Gastrocnemius medialis (tissue), 4 donors: ENCODE measurements at regions not wholly inside any gene's neighbourhood (a gene's known extent, or its start where the extent isn't known, plus 50 kb on each side); places are given as distances from the start of the nearest gene placed in this dataset.

Experiments used
- CTCF ChIP-seq, 5 experiments: fragments of 450-650 bp in 3 of 5; fragments of 200-600 bp in 2 of 5; sonication (generic) in 2 of 5; IDR thresholded peaks in 4 of 5; conservative IDR thresholded peaks in 1 of 5; 1 replicate in 4 of 5; 2 replicates in 1 of 5; pipeline ENCODE4 v1.5.1; 2016 to 2019; ENCODE audit warnings: antibody characterized with exemption in 5 of 5, mild to moderate bottlenecking in 3 of 5, moderate library complexity in 3 of 5
- POLR2A ChIP-seq, 2 donors: fragments of 450-650 bp; IDR thresholded peaks; one replicate each; pipeline ENCODE4 v1.6.1; 2017; ENCODE audit warnings: antibody characterized with exemption in 2 of 2, mild to moderate bottlenecking in 2 of 2, moderate library complexity in 2 of 2

GRCh38 chr16:11474617-11475291 is 112.0 kb downstream of the LITAF start:
- TF ChIP-seq CTCF (IDR thresholded peaks at IDR 0.05 in 4 of 5, conservative IDR thresholded peaks at IDR 0.05 in 1 of 5) (no peak), POLR2A (IDR thresholded peaks at IDR 0.05) (no peak)
